ENCODE measurements at regions not wholly inside any gene's neighbourhood (a gene's known extent, or its start where the extent isn't known, plus 50 kb on each side); places are given as distances from the start of the nearest gene placed in this dataset.

DNA sequence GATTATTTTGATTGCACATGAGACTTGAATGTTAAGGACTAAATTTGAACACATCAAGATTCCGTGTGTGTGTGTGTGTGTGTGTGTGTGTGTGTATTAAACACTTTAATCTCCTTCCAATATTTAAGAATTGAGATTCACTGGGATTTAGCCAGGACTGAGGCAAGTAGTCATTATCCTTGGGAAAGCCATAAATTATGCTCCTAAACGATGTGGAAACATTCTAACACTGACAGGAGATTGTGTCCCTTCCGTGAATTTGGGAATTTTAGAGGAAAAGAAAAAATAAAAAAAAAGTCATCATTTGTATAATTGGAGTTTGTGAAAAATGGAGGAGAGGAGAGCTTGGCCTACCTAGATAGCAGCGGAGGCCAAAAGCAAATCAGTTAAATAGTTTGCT is 212.9 kb downstream of the DUSP6 start:
- Histone ChIP-seq H3K9me3 (ENCODE audit: control insufficient read depth, low read length) (no peaks in the 10 kb centered on the region), H3K27me3 (ENCODE audit: control insufficient read depth, insufficient read depth, low read length, poor library complexity, severe bottlenecking) (no peaks in the 10 kb centered on the region), H3K27ac (ENCODE audit: low read depth, low read length) (no peak overlapping the region), H3K36me3 (ENCODE audit: control insufficient read depth, insufficient read depth, low read length) (no peaks in the 10 kb centered on the region), H3K4me1 (ENCODE audit: control insufficient read depth, insufficient read depth, low read length) (no peaks in the 10 kb centered on the region), H3K9ac (ENCODE audit: extremely low read depth, low read length, poor library complexity, severe bottlenecking) (no peak overlapping the region), H3K4me3 (ENCODE audit: low read length) (no peak overlapping the region)
- Mint-ChIP-seq H3K36me3 (ENCODE audit: low read depth) (no peaks in the 10 kb centered on the region), H3K27ac (no peak overlapping the region), H3K27me3 (ENCODE audit: insufficient read depth) (peaks cover 2% of the 10 kb centered on the region), H3K9me3 (no peaks in the 10 kb centered on the region), H3K4me3 (no peak overlapping the region), H3K4me1 (peaks cover 8% of the 10 kb centered on the region)
- DNase-seq, result no peak
- WGBS, 2 experiments (ENCODE audit: insufficient coverage in 1 of 2, insufficient read length in 1 of 2), result 83 to 88% methylated on average over 1 to 3 of the region's 4 CpGs
- TF ChIP-seq CTCF (conservative IDR thresholded peaks at IDR 0.05), result no peak

GRCh38 chr12:89138048-89138852 is 214.1 kb downstream of the DUSP6 start:
- Histone ChIP-seq H3K27ac (ENCODE audit: low read depth, low read length) (no peak overlapping the region), H3K27me3 (ENCODE audit: control insufficient read depth, insufficient read depth, low read length, poor library complexity, severe bottlenecking) (no peaks in the 10 kb centered on the region), H3K4me1 (ENCODE audit: control insufficient read depth, insufficient read depth, low read length) (peaks cover 3% of the 10 kb centered on the region), H3K36me3 (ENCODE audit: control insufficient read depth, insufficient read depth, low read length) (no peaks in the 10 kb centered on the region), H3K4me3 (ENCODE audit: low read length) (no peak overlapping the region), H3K9me3 (ENCODE audit: control insufficient read depth, low read length) (no peaks in the 10 kb centered on the region), H3K9ac (ENCODE audit: extremely low read depth, low read length, poor library complexity, severe bottlenecking) (no peak overlapping the region)
- peaks cover 14% of the 10 kb centered on the region for H3K4me1 Mint-ChIP-seq
- TF ChIP-seq CTCF (conservative IDR thresholded peaks at IDR 0.05), result no peak
- no peak overlapping the region for H3K4me3 Mint-ChIP-seq
- peaks cover 2% of the 10 kb centered on the region for H3K27me3 Mint-ChIP-seq (ENCODE audit: insufficient read depth)
- DNase-seq, result no peak
- no peaks in the 10 kb centered on the region for H3K36me3 Mint-ChIP-seq (ENCODE audit: low read depth)
- no peaks in the 10 kb centered on the region for H3K9me3 Mint-ChIP-seq
- H3K27ac Mint-ChIP-seq, result no peak overlapping the region

GRCh38 chr12:89135976-89136634 is 216.2 kb downstream of the DUSP6 start:
- Histone ChIP-seq H3K4me3 (ENCODE audit: low read length) (no peak overlapping the region), H3K9ac (ENCODE audit: extremely low read depth, low read length, poor library complexity, severe bottlenecking) (no peak overlapping the region), H3K4me1 (ENCODE audit: control insufficient read depth, insufficient read depth, low read length) (peaks cover 3% of the 10 kb centered on the region), H3K36me3 (ENCODE audit: control insufficient read depth, insufficient read depth, low read length) (no peaks in the 10 kb centered on the region), H3K27me3 (ENCODE audit: control insufficient read depth, insufficient read depth, low read length, poor library complexity, severe bottlenecking) (no peaks in the 10 kb centered on the region), H3K9me3 (ENCODE audit: control insufficient read depth, low read length) (no peaks in the 10 kb centered on the region), H3K27ac (ENCODE audit: low read depth, low read length) (no peak overlapping the region)
- Mint-ChIP-seq H3K27ac (no peak overlapping the region), H3K36me3 (ENCODE audit: low read depth) (no peaks in the 10 kb centered on the region), H3K4me3 (no peak overlapping the region), H3K4me1 (peaks cover 14% of the 10 kb centered on the region), H3K9me3 (no peaks in the 10 kb centered on the region), H3K27me3 (ENCODE audit: insufficient read depth) (no peaks in the 10 kb centered on the region)
- no peak for DNase-seq
- no peak for TF ChIP-seq CTCF (conservative IDR thresholded peaks at IDR 0.05)
